ENCODE measurements at regions not wholly inside any gene's neighbourhood (a gene's known extent, or its start where the extent isn't known, plus 50 kb on each side); places are given as distances from the start of the nearest gene placed in this dataset.

- no peak for TF ChIP-seq STAT6 (CRISPR knock-in tag; conservative IDR thresholded peaks at IDR 0.05; ENCODE audit: low read depth)
- TF ChIP-seq ZNF423 (CRISPR knock-in tag; IDR thresholded peaks at IDR 0.05), result no peak
- no peak for TF ChIP-seq OVOL2 (CRISPR knock-in tag; IDR thresholded peaks at IDR 0.05; ENCODE audit: borderline replicate concordance)
- no peak for TF ChIP-seq CREB1 (CRISPR knock-in tag; IDR thresholded peaks at IDR 0.05)
- TF ChIP-seq ZNF138 (CRISPR knock-in tag; conservative IDR thresholded peaks at IDR 0.05), result no peak
- TF ChIP-seq ZNF263 (CRISPR knock-in tag; IDR thresholded peaks at IDR 0.05; ENCODE audit: low read depth), result no peak
- no peak for TF ChIP-seq ZNF425 (CRISPR knock-in tag; conservative IDR thresholded peaks at IDR 0.05)
Observed at GRCh38 chr10:111290649-111291048, 213.8 kb downstream of the ADRA2A start (continued).

GRCh38 chr10:111295788-111296187 lies 219.0 kb downstream of the ADRA2A start:
- no peak for ATAC-seq
- Mint-ChIP-seq H3K36me3 (no peaks in the 10 kb centered on the region), H3K4me1 (peaks cover 11% of the 10 kb centered on the region), H3K27ac (no peak overlapping the region), H3K27me3 (ENCODE audit: low read depth) (no peaks in the 10 kb centered on the region), H3K4me3 (no peak overlapping the region), H3K9me3 (0 out of 2 replicates have a peak, but pooled peaks cover 4% of the 10 kb centered on the region)
- ChIA-PET POLR2A (no interaction called here), CTCF (no interaction called here)
- no peak for TF ChIP-seq EMX1 (CRISPR knock-in tag; IDR thresholded peaks at IDR 0.05)
- TF ChIP-seq CTCF (IDR thresholded peaks at IDR 0.05), result no peak
- no peak for DNase-seq (ENCODE audit: low spot score)

GRCh38 chr10:111297351-111297848 lies 220.6 kb downstream of the ADRA2A start:
- 0 out of 2 replicates have a peak, but pooled peaks cover 4% of the 10 kb centered on the region for H3K9me3 Mint-ChIP-seq
- H3K36me3 Mint-ChIP-seq, result no peaks in the 10 kb centered on the region
- ATAC-seq (peak; percentile 77), DNase-seq (ENCODE audit: low spot score) (no peak)
- H3K27ac Mint-ChIP-seq, result peak overlapping the region; percentile 75
- POLR2A ChIA-PET, result no interaction called here
- no peaks in the 10 kb centered on the region for H3K27me3 Mint-ChIP-seq (ENCODE audit: low read depth)
- no peak overlapping the region for H3K4me3 Mint-ChIP-seq
- no peak for TF ChIP-seq RELA (CRISPR knock-in tag; IDR thresholded peaks at IDR 0.05; ENCODE audit: borderline replicate concordance)
- TF ChIP-seq PRDM15 (CRISPR knock-in tag; IDR thresholded peaks at IDR 0.05), result no peak
- no peak for TF ChIP-seq MXD4 (CRISPR knock-in tag; IDR thresholded peaks at IDR 0.05; ENCODE audit: borderline replicate concordance)
- no peak for TF ChIP-seq ATF3 (CRISPR knock-in tag; conservative IDR thresholded peaks at IDR 0.05)
- TF ChIP-seq E2F5 (CRISPR knock-in tag; IDR thresholded peaks at IDR 0.05), result no peak
- peaks cover 11% of the 10 kb centered on the region for H3K4me1 Mint-ChIP-seq
- CTCF ChIA-PET, result interaction anchor here (0.8 kb wide), 2 partner anchors 221 to 222 kb away, joined by 3 read pairs; partner anchors contain the start of gene ADRA2A

Data from WTC11 (cell line).